T-helper 2 cell (primary cell): ENCODE measurements at regions not wholly inside any gene's neighbourhood (a gene's known extent, or its start where the extent isn't known, plus 50 kb on each side); places are given as distances from the start of the nearest gene placed in this dataset.

Source experiments
- DNase-seq, 5 experiments: peaks; one replicate each; pipeline versions ENCODE4 v3.0.0 to v3.0.0-alpha.2; 2012 to 2022

- DNase-seq = no peak
Measured at GRCh38 chrX:137366018-137366633, 199.8 kb upstream of the ZIC3 start.

GRCh38 chrX:137363559-137363958, 202.4 kb upstream of the ZIC3 start:
- no peak for DNase-seq

GRCh38 chrX:137362583-137362982, 203.3 kb upstream of the ZIC3 start:
- DNase-seq = no peak

- DNase-seq = no peak
Measured at GRCh38 chrX:137354851-137355250, 211.1 kb upstream of the ZIC3 start.

GRCh38 chrX:137353404-137353803, 212.5 kb upstream of the ZIC3 start:
- no peak for DNase-seq

- no peak for DNase-seq
Measured at GRCh38 chrX:137352101-137352660, 213.7 kb upstream of the ZIC3 start.

- no peak for DNase-seq
Measured at GRCh38 chrX:137342969-137343368, 223.0 kb upstream of the ZIC3 start.

GRCh38 chrX:137313627-137314026, 252.3 kb upstream of the ZIC3 start:
- peak in 1 of 5 experiments; percentile 45 for DNase-seq

- no peak for DNase-seq
Measured at GRCh38 chrX:137305404-137305803, 260.5 kb upstream of the ZIC3 start.

- no peak for DNase-seq
Measured at GRCh38 chrX:137297167-137297566, 263.4 kb upstream of the GPR101 start.

- no peak for DNase-seq
Measured at GRCh38 chrX:137290011-137290410, 256.2 kb upstream of the GPR101 start.

- DNase-seq = no peak
Measured at GRCh38 chrX:137287191-137287590, 253.4 kb upstream of the GPR101 start.

GRCh38 chrX:137286423-137286822, 252.6 kb upstream of the GPR101 start:
- DNase-seq = no peak

GRCh38 chrX:137278825-137279224, 245.0 kb upstream of the GPR101 start:
- no peak for DNase-seq

- DNase-seq = no peak
Measured at GRCh38 chrX:137263374-137263773, 229.6 kb upstream of the GPR101 start.

- no peak for DNase-seq
Measured at GRCh38 chrX:137245183-137245582, 211.4 kb upstream of the GPR101 start.

- DNase-seq = no peak
Measured at GRCh38 chrX:137236837-137237236, 203.0 kb upstream of the GPR101 start.

- peak in 1 of 5 experiments; percentile 63 for DNase-seq
Measured at GRCh38 chrX:137234651-137235402, 201.0 kb upstream of the GPR101 start.

GRCh38 chrX:137233478-137233877, 199.7 kb upstream of the GPR101 start:
- no peak for DNase-seq

GRCh38 chrX:137227151-137227550, 193.4 kb upstream of the GPR101 start:
- no peak for DNase-seq

- DNase-seq = no peak
Measured at GRCh38 chrX:137215467-137215866, 181.7 kb upstream of the GPR101 start.

- DNase-seq = no peak
Measured at GRCh38 chrX:137212078-137212632, 178.4 kb upstream of the GPR101 start.

GRCh38 chrX:137198040-137198439, 164.2 kb upstream of the GPR101 start:
- no peak for DNase-seq

- no peak for DNase-seq
Measured at GRCh38 chrX:137195991-137196390, 162.2 kb upstream of the GPR101 start.
